Neural progenitor cell (in vitro differentiated cells): ENCODE measurements at regions not wholly inside any gene's neighbourhood (a gene's known extent, or its start where the extent isn't known, plus 50 kb on each side); places are given as distances from the start of the nearest gene placed in this dataset.

Source experiments
- CTCF ChIP-seq: fragments of 200-600 bp; sonication (generic); IDR thresholded peaks from 2 replicates; pipeline ENCODE4 v1.5.1; 2017; ENCODE audit warnings: antibody characterized with exemption, mild to moderate bottlenecking
- EZH2phosphoT487 ChIP-seq: fragments of 200-600 bp; sonication (generic); IDR thresholded peaks from 2 replicates; pipeline ENCODE4 v1.6.1; 2017; ENCODE audit warnings: antibody characterized with exemption

DNA sequence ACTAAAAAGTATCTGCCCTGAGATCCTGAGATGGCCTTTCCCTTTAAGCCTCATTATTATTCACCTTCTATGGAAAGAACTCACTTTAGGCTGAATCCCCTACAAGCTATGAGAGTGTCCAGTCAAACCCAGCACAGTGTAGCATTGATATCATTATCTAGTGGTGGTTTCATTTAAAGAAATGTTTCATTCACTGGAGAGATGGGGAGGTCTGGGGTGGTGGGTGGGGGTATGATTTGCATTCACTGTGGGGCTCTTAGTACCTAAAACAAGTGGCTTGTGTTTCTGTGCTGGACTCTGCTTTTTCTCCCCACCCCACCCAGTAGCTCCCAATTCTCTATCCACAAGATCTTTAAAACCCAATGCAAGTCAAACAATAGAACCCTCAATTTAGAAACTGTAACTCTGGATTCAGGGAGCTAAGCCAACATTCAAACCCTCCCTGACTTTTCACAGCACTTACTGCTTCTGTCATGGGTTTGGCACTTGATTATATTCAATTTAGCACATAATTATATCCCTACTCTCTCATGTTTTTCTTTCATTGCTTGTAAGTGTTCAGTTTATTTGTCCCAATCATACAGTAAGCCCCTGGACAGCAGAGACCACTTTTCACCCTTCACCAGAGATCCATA lies 310.5 kb upstream of the THBS1 start:
- no peak for TF ChIP-seq CTCF
- TF ChIP-seq EZH2phosphoT487, result no peak
